GM19438 (cell line): ENCODE measurements at regions not wholly inside any gene's neighbourhood (a gene's known extent, or its start where the extent isn't known, plus 50 kb on each side); places are given as distances from the start of the nearest gene placed in this dataset.

Source experiments
- ATAC-seq: cut with Tn5 transposase; IDR thresholded peaks from one replicate; pipeline ENCODE4 v1.9.1; 2021; ENCODE audit warnings: low read depth; ENCODE audit not compliant: unreplicated experiment

DNA sequence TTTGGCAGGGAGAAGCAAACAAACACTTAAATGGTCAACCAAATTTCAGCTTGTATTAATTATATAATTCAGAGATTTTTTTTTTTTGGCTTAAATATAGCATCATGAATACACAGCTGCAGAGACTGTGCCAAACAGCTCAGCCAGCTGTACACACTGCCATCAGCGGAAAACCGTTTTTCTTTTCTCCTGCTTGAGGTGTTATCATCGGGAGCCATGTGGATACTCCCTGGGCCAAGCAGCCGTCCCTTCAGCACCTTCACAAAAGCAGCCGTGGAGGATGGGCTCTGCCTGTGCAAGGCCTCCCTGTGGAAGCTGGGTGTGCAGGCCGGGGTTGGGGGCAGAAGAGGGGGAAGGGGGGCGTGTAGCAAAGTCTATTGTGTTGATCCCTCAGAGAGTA, 85.0 kb downstream of the NUF2 start:
- no peak for ATAC-seq

DNA sequence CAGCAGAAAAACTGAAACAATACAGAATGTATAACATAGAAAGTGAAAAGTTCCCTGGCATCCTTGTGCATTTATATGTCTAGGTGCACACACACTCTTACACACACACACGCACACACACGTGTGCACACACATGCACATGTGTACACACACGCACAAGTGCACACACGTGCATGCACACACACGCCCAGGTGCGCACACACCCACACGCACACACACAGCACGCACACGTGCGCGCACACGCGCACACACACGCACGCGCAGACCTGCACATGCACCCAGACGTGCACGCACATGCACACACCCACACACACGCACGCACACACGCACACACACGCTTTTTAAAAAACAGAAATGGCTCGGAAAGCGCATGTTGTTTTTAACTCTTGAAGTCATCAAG, 86.5 kb downstream of the NUF2 start:
- no peak for ATAC-seq

DNA sequence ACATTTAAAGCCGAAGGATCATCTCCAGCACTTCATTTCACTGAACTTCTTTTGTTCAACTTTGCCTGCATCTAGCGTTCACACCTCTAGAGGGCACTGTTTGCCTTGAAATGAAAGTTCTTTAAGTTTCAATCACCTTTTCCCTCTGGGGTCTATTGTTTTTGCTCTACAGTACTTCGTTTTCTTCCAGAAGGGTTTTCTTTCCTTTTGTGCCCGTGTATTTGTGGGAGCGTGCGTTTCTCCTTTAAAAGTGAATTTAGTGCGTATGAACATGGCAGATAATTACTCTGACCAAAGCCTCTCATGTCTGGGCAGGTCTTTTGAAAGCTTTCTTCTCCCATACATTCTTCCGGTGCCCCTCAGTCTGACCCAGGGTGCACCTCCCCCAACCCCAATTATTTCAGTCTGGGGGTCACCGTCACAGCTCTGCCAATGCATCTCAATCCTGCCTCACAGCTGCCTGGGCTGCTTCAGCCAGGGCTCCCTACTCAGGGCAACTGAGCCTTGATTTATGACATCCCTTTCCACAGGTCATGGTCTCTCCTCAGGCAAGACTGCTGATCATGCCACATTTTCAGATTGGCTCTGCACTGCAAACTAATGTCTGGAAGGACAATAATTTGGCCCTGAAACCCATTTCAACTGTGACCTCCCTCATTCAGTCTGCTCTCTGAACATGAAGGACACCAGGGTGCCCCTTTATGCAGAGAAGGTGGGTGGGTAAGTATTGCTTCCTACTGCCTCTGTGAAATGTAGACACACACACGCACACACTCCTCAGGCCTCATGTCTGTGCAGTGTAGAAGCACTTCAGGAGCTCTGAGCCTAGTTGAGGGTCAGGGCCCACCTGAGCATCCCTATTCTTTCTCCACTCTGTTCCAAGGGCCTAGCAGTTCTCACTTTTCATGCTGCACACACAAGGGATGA, 88.6 kb downstream of the NUF2 start:
- ATAC-seq: no peak

DNA sequence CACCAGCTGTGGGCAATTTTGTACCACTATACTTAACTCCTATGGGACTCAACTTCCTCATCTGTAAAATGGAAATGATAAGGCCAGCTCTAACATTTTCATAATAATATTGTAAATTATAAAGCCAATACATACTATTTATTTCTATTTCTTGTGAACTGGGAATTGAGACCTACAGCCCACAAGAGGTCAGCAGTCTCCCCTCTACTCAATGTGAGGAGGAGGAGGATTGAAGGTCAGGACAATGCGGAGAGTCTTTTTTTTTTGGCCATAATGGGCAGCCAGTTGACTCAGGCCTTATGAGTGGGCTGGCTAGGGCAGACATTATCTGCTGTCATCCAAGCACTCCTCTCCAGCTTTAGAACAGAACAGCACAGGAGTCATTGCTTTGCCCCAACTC, 90.5 kb downstream of the NUF2 start:
- ATAC-seq: no peak

DNA sequence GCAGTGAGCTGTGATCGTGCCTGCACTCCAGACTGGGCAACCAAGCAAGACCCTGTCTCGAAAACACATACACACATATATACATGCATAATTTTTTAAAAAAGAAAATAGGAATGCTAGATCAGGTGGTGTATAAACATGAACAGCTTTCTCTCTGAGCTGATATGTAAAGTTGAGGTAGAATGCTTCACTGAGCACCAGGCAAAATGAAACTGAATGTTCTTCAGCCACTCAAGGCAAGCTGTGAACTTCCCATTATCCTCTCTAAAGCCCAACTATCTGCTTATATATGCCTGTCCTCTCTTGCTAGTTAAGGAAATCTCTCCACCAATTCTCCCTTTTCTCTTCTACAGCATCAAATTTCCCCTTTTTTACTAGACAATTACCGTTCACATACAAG, 93.0 kb downstream of the NUF2 start:
- ATAC-seq: peak; percentile 95

DNA sequence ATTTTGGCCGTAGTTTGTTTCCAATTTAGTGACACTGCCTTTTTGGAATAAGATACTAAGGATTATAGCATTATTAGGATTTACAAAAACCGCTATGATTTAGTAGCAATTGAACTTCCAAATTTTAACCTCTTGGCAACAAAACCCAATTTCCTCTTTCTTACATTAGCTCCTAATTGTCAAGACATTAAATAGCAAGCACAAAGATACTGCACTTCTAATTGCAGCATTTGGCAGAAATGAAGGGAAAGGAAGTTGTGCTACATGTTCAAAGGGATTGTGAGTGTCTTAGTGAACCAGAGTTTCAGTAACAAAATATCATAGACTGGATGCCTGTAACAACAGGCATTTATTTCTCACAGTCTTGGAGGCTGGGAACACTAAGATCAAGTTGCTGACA, 99.9 kb downstream of the NUF2 start:
- no peak for ATAC-seq

DNA sequence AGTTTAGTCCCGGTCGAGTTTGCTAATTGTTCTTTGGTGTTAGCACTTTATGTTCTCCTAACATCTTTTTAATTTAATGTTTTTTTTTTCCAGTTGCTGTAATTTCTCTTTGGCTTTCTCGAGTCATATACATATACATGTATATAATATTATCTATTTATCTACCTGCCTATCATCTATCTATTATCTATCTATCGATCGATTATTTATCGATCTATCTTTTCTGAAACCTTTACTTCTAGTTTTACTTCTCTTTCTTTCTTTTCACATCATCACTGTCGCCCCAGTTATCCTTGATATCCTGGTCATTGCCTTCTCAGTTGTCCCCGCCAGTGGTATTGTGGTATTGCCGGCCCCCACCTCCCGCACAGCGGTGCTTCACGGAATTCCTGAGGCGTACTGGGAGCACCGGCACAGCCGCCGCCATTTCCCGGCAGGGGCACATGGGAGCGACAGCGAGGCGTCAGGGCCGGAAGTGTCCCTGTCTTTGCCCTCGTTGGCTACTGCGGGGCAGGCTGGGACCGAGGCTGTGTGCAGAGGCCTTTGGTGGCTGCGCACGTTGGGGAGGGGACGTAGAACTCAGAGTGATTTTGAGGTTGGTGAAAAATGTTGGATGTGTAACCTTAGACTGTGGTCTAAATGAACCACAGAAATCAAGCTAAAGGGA, 101.1 kb downstream of the NUF2 start:
- no peak for ATAC-seq

DNA sequence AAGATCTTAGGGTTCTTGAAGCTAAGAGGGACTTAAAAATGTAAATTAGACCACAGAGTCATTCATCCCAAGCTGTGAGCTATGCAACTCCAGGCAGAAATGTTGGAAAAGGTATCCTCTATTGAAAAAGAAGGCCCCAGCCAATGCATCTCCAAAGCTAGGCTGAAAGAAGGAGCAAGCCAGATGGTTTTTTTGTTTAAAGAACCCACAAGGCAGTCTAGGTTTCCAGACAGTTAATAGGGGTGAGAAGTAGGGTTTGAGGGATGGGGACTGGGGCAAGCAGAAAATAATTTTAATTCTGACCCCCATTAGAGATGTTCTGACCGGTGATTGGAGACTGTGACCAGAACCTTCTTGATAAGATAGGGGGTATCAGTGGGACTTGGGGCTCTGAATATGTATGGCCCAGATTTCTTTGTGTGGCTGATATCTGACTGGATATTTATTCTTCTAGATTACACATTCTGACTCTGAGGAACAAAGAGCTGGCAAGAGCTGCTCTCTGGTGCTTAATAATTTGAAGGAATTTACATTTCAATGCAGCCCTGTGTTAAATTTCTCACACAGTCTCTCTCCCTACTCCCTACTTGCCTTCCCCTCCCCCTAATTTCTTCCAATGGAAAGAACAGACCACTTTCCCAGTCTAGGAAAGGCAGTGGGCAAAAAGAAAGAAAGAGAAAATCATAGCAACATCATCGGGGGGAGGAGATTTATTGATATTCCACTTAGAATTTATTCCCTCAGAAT, 104.9 kb downstream of the NUF2 start:
- ATAC-seq: no peak

DNA sequence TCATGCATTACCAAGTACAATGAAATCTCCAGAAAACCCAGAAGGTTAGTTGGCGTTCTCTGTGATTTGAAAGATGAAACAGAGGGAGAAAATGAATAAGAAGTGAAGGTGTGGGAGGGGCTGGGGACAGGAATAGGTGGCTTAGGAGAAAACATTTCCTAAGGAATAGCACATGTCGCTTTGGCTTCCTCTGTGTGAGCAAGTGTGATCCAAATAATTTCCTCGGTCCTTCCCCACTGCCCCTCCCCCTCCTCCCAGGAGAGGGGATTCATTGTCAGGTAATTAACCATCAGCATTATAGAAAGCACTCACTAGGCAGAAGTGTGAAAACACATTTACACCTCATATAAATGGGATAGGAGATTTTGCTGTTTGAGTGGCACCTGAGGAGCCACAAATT, 105.5 kb downstream of the NUF2 start:
- no peak for ATAC-seq

DNA sequence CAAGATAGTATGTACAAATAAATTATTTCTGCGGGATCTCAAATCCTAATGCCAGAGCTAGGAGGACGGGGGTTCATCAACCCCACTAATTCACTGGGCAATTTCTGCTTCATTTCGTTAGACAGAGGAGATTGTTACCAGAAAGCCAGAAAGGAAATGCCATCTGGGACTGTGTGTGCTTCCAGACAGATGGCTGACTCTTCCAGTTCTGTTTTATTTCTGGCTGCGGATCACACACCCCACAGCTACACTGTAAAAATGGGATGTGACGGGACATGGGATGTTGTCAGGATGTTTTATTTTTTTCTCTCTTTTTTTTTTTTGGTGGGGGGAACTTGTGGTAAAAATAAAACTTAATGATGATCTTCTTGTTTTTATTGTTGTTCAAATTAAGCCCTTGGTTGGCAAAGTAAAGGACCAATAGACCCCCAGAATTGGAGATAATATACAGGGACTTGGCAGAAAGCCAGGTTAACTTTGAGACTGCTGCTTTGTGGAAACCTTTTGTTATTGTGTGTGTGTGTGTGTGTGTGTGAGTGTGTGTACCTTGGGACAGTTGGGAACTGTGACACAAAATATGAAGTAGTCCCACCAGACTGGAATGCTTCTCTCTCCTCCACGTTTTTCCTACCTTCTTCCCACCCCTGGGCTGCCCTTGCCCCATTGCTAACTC, 114.5 kb downstream of the NUF2 start:
- no peak for ATAC-seq

DNA sequence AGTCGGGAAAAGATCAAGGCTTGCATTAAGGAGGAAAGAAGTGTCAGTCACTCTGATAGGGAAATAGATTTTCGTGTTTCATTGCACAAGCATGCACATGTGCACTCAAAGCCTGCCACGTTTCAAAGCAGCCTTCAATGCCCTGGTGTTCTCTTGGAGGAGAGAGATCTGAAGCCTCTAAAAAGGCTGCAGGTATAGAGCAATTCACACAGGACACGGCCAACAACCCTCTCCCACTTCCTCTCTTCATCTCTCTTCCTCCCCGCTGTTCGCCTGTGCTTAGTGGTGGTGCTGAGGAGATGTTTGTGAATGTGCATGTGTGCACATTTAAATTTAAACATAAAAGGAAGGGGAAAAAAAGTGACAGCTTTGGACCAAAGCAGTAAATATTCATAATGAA, 117.7 kb downstream of the NUF2 start:
- no peak for ATAC-seq

DNA sequence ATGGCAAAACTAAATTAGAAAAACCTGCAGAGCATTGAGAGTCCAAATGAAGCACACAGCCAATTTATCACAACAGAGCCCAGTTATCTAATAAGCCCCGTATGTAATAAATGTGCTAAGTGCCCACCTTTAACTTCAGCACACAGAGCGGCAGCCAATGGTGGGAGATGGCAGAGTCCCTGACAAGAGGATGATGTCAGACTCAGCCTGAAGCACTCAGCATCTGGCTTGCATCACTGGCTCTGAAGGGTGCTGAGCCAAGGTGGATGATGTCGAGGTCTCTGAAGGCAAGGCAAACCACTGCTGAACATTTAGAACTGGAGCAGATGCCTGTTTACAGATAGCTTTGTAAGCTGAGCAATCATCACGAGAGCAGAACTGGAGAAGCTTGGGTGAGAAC, 118.3 kb downstream of the NUF2 start:
- ATAC-seq: no peak

DNA sequence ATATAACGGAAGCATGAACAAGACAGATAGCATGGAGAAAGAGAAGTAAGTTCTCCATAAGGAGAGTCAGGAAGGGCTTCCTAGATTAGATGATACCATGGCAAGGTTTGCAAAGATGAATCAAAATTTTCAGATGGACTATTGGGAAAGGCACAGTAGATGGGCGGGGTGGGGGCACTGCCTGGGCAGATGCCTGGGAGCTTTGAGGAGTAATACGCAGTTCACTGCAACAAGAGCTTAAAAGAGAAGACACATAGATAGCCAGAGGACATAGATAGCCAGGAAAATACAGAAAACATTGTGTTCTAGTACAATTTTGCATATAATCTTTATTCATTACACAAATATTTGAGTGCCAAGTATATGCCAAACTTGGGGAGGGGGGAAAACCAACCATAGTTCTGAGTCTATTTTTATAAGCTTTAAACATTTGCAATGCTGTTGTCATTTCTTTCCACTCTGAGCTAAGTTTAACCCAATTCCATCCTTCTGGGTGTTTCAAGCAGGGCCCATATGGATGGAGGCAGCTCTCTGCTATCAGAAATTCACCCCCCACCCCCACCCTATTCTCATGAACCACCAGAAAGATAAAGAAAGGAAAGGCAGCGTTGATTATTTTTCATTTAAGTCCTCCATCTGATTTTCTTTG, 120.6 kb downstream of the NUF2 start:
- no peak for ATAC-seq

DNA sequence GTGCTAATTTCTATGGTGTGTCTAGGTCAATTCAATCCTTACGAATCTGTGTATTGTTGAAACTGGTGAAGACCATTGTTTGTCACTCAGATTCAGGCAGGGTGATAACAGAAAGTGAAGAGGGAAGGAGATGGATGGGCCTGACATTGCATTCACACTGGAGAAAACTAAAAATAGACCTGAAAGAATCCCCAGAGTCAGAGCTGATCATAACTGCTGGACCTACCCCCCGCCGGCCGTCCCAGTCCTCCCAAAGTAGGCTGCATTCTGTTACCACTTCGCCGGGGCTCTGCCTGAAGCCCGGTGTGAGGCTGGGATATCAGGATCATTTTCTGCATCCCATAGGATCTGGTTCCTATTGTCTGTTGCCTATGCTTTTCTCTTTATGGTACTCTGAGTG, 121.1 kb downstream of the NUF2 start:
- ATAC-seq: no peak

DNA sequence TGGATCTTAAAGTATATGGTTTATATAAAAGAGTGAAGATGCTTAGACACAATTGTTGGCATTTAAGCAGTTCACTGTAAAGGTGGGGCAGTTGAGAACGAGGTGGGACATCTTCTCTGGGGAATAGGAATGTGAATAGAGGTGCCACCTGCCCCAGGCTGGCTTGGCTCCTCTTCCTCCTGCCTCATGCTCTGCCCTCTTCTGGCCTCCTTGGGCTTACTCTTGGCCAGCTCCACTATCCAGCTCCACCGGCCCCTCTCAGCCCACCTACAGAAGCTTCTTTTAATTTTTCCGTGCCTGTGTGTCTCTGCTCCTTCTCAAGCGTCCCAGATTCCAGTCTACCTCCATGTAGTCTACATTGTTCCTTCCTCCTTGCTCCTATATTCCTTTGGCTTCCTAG, 122.1 kb downstream of the NUF2 start:
- no peak for ATAC-seq

DNA sequence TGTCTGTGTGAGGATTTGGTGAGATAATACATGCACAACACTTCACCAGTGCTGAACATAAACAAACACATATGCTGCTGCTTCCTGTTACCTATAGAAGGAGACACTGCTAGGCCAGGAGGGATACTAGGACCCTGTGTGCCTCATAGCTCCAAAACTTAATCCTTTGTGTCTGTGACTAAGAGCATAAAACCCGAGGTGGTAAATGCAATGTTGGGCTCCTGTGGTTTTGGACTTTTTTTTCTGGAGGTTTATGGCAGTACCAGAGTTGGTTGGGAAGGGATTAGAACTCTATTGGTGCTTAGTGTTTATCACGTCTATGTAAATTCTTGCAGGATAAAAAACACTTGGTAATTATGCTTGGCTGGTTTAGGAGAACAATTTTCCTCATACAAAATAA, 122.9 kb downstream of the NUF2 start:
- no peak for ATAC-seq

DNA sequence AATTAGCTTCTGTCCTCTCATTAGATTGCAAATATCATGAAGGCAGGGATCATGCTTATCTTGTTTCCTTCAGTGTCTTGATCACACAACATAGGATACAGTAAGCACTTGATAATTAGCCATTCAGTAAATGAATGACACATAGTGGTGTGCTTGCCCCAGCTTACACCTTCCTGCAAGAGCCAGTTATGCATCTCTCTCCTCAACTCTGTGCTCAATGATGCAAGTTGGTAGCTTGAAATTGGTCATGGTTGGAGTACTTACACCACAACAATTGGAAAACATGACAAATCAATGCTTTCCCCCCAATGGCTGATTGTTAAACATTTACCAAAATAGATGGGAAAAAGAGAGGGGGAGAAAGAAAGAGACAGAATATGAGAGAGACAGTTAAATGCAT, 129.2 kb downstream of the NUF2 start:
- no peak for ATAC-seq

DNA sequence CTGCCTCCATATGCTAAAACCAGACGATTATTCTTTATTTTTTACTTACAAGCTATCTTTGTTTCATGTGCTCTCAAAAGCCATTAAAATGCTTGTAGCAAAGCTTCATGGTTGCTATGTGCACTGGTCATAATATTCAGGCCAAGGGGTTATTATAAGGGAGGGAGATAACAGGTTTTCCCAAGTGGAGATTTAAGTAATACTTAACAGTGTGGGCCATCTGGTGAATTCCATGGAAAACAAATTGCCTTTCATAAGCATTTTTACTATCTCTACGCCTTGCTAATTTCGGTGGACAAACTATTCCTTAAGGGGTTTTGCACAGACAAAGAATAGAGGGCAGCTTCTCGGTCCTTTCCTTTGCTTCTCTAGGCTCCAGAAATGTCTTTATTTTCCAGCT, 137.8 kb downstream of the NUF2 start:
- ATAC-seq: no peak

DNA sequence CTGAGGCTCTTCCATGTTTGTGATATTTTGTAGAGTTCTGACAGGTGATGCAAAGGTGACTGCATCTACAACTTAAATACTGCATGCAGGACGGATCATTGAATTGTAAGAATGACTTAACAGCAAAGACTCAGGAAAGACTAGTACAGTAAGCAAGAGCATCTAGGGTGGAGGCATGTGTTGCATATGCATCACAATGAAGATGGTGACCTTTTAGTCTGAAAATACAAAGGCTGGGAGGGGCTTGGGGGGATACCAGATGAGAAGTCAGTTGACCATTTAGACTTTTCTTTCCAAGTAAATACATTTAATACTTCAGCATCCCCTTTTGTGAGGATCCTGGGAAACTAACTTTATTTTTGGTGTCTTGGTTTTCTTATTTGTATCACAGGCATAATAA, 145.5 kb downstream of the NUF2 start:
- ATAC-seq: no peak
